Fibroblast of lung (primary cell): ENCODE measurements at regions not wholly inside any gene's neighbourhood (a gene's known extent, or its start where the extent isn't known, plus 50 kb on each side); places are given as distances from the start of the nearest gene placed in this dataset.

Experiments used
- EZH2 ChIP-seq: IDR thresholded peaks from 2 replicates; pipeline ENCODE4 v1.5.1; 2012; ENCODE audit warnings: low read length, control low read depth, mild to moderate bottlenecking; ENCODE audit errors: missing control alignments
- TF ChIP-seq, protein P1 (sequence below), 2 donors: IDR thresholded peaks in 1 of 2; conservative IDR thresholded peaks in 1 of 2; 1 replicate in 1 of 2; 2 replicates in 1 of 2; pipeline ENCODE4 v1.5.1; 2011 to 2012; ENCODE audit warnings: low read length in 2 of 2, control low read depth in 1 of 2, inconsistent platforms in 1 of 2, low read depth in 1 of 2, mild to moderate bottlenecking in 1 of 2

DNA sequence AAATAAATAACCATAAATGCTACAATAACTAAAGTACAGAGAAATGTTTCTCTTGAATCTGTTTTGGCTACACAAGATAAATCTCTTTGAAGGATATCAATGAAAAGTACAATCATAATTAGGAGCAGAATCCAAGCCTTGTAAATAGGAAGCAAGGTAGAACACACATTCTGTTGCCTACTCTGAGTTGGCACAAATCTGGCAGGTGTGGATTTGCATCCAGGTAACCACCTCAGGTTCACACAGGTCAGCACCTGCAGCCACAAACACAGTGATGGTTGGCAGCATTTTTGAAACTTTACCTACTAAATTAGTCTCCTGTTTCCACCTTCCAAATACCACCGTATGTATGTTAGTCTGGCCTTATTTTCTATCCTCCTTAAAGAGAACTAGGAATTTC, 105.3 kb upstream of the PIK3R1 start:
- TF ChIP-seq, protein P1, sequence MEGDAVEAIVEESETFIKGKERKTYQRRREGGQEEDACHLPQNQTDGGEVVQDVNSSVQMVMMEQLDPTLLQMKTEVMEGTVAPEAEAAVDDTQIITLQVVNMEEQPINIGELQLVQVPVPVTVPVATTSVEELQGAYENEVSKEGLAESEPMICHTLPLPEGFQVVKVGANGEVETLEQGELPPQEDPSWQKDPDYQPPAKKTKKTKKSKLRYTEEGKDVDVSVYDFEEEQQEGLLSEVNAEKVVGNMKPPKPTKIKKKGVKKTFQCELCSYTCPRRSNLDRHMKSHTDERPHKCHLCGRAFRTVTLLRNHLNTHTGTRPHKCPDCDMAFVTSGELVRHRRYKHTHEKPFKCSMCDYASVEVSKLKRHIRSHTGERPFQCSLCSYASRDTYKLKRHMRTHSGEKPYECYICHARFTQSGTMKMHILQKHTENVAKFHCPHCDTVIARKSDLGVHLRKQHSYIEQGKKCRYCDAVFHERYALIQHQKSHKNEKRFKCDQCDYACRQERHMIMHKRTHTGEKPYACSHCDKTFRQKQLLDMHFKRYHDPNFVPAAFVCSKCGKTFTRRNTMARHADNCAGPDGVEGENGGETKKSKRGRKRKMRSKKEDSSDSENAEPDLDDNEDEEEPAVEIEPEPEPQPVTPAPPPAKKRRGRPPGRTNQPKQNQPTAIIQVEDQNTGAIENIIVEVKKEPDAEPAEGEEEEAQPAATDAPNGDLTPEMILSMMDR (conservative IDR thresholded peaks at IDR 0.05 in 1 of 2, IDR thresholded peaks at IDR 0.05 in 1 of 2; ENCODE audit: low read depth in 1 of 2, low read length in 2 of 2): no peak
- no peak for TF ChIP-seq EZH2
